ENCODE measurements at regions not wholly inside any gene's neighbourhood (a gene's known extent, or its start where the extent isn't known, plus 50 kb on each side); places are given as distances from the start of the nearest gene placed in this dataset.

GRCh38 chr21:29396951-29397455 is 98.3 kb downstream of the BACH1 start:
- H3K36me3 Mint-ChIP-seq (ENCODE audit: low read depth) = peaks cover 31% of the 10 kb centered on the region
- Histone ChIP-seq H2AFZ (no peak overlapping the region), H3K4me2 (no peak overlapping the region), H3F3A (replicated peaks; ENCODE audit: low read depth) (no peaks in the 10 kb centered on the region), H3K27ac (ENCODE audit: low read depth) (no peak overlapping the region), H3K9me2 (ENCODE audit: insufficient read depth) (0 out of 2 replicates have a peak, but pooled peaks cover 6% of the 10 kb centered on the region), H3K27me3 (ENCODE audit: insufficient read depth) (no peaks in the 10 kb centered on the region), H4K20me1 (replicated peaks; ENCODE audit: insufficient read depth) (no peaks in the 10 kb centered on the region), H3K36me3 (ENCODE audit: insufficient read depth) (no peaks in the 10 kb centered on the region; the same call in 1 of the 2 replicates), H3K79me2 (replicated peaks; ENCODE audit: insufficient read depth) (no peaks in the 10 kb centered on the region), H3K4me3 (no peak overlapping the region), H3K4me1 (ENCODE audit: insufficient read depth) (no peaks in the 10 kb centered on the region)
- ATAC-seq = no peak
- TF ChIP-seq ETS1 (IDR thresholded peaks at IDR 0.05) (no peak), JUNB (IDR thresholded peaks at IDR 0.05; ENCODE audit: unreplicated experiment) (no peak), ZNF331 (CRISPR knock-in tag; IDR thresholded peaks at IDR 0.05; ENCODE audit: low read depth) (no peak), EZH2 (IDR thresholded peaks at IDR 0.05; ENCODE audit: low read depth, unreplicated experiment) (no peak), STAT1 (IDR thresholded peaks at IDR 0.05; ENCODE audit: unreplicated experiment) (no peak), POLR2AphosphoS5 (IDR thresholded peaks at IDR 0.05; ENCODE audit: low read depth) (no peak), ZNF114 (CRISPR knock-in tag; IDR thresholded peaks at IDR 0.05) (no peak), CTCF (conservative IDR thresholded peaks at IDR 0.05; ENCODE audit: low read depth in 2 of 2) (no peak), NANOG (IDR thresholded peaks at IDR 0.05; ENCODE audit: borderline replicate concordance) (no peak), ZNF462 (CRISPR knock-in tag; IDR thresholded peaks at IDR 0.05) (no peak)
- no peak for DNase-seq (ENCODE audit: low spot score)
- no peak overlapping the region for H3K27ac Mint-ChIP-seq
- no peaks in the 10 kb centered on the region for H3K4me1 Mint-ChIP-seq
- peaks cover 34% of the 10 kb centered on the region; the same call in 2 of the 3 replicates for H3K9me3 Mint-ChIP-seq
- no peak overlapping the region for H3K4me3 Mint-ChIP-seq
- H3K27me3 Mint-ChIP-seq (ENCODE audit: insufficient read depth, low read depth, poor library complexity) = peaks cover 3% of the 10 kb centered on the region
